ENCODE measurements at regions not wholly inside any gene's neighbourhood (a gene's known extent, or its start where the extent isn't known, plus 50 kb on each side); places are given as distances from the start of the nearest gene placed in this dataset.

- TF ChIP-seq, protein P1, sequence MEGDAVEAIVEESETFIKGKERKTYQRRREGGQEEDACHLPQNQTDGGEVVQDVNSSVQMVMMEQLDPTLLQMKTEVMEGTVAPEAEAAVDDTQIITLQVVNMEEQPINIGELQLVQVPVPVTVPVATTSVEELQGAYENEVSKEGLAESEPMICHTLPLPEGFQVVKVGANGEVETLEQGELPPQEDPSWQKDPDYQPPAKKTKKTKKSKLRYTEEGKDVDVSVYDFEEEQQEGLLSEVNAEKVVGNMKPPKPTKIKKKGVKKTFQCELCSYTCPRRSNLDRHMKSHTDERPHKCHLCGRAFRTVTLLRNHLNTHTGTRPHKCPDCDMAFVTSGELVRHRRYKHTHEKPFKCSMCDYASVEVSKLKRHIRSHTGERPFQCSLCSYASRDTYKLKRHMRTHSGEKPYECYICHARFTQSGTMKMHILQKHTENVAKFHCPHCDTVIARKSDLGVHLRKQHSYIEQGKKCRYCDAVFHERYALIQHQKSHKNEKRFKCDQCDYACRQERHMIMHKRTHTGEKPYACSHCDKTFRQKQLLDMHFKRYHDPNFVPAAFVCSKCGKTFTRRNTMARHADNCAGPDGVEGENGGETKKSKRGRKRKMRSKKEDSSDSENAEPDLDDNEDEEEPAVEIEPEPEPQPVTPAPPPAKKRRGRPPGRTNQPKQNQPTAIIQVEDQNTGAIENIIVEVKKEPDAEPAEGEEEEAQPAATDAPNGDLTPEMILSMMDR (IDR thresholded peaks at IDR 0.05; ENCODE audit: borderline replicate concordance, control extremely low read depth, extremely low read depth, insufficient read depth, missing control alignments) = no peak
- in situ Hi-C loops (cut with MboI; ENCODE audit: low sequenced_read_pairs, unreplicated experiment) = no loop called here
- no peak for DNase-seq (ENCODE audit: low spot score)
Observed at GRCh38 chr7:25289518-25289917, 61.2 kb upstream of the NPVF start.

GRCh38 chr7:25294624-25295023 lies 66.3 kb upstream of the NPVF start:
- in situ Hi-C loops (cut with MboI; ENCODE audit: low sequenced_read_pairs, unreplicated experiment) = no loop called here

GRCh38 chr7:25295387-25295786 lies 67.1 kb upstream of the NPVF start:
- in situ Hi-C loops (cut with MboI; ENCODE audit: low sequenced_read_pairs, unreplicated experiment) = no loop called here
- TF ChIP-seq, protein P1 (IDR thresholded peaks at IDR 0.05; ENCODE audit: borderline replicate concordance, control extremely low read depth, extremely low read depth, insufficient read depth, missing control alignments) = no peak
- DNase-seq (ENCODE audit: low spot score) = no peak

More at GRCh38 chr7:25294624-25295023, 66.3 kb upstream of the NPVF start:
- TF ChIP-seq, protein P1 (IDR thresholded peaks at IDR 0.05; ENCODE audit: borderline replicate concordance, control extremely low read depth, extremely low read depth, insufficient read depth, missing control alignments) = no peak
- DNase-seq (ENCODE audit: low spot score) = no peak

GRCh38 chr7:25296086-25296485 lies 67.8 kb upstream of the NPVF start:
- in situ Hi-C loops (cut with MboI; ENCODE audit: low sequenced_read_pairs, unreplicated experiment) = no loop called here
- TF ChIP-seq, protein P1 (IDR thresholded peaks at IDR 0.05; ENCODE audit: borderline replicate concordance, control extremely low read depth, extremely low read depth, insufficient read depth, missing control alignments) = no peak
- DNase-seq (ENCODE audit: low spot score) = no peak

GRCh38 chr7:25297278-25297677 lies 69.0 kb upstream of the NPVF start:
- DNase-seq (ENCODE audit: low spot score) = no peak
- in situ Hi-C loops (cut with MboI; ENCODE audit: low sequenced_read_pairs, unreplicated experiment) = no loop called here
- TF ChIP-seq, protein P1 (IDR thresholded peaks at IDR 0.05; ENCODE audit: borderline replicate concordance, control extremely low read depth, extremely low read depth, insufficient read depth, missing control alignments) = no peak

DNA sequence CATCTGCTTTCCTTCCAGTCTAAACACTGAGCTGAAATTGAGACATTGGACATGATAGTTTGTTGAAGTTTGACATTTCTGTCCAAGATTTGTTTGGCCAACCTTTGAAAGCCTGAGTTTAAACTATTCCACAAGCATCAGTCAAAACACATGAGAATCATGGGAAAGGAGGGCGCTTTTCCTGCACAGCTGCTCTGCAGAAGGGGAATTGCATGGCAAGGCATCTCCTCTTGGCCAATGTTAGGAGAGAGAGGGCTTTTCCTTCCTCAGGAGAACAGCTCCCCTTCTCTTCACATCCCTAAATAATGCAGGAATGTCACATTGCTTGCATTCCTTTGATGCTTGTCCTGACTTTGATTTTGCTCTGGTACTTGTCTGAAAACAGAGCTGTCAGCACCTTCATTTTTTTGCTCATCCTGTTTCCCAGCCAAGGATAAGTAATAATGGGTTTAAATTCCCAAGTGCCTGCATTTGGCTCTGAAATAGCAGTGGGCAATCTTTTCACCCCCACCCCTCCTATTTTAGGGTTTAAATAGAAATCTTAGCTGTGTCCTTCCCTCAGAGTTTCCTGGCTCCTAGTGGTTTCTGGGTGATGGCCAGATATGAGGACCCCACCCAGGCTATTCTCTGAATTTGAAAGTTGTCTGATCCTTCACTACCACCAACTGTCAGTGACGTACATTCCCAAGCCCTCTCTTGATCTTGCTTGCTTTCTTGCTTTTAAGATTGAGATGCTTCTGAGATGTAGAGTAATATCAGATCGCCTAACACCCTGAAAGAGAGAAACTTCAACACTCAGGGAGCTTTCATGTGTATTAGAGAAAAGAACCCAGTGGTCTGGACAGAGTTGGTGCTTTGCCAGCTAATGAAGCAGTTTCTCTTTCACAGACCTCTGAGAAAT lies 75.2 kb upstream of the NPVF start:
- DNase-seq (ENCODE audit: low spot score) = no peak
- TF ChIP-seq, protein P1 (IDR thresholded peaks at IDR 0.05; ENCODE audit: borderline replicate concordance, control extremely low read depth, extremely low read depth, insufficient read depth, missing control alignments) = no peak
- in situ Hi-C loops (cut with MboI; ENCODE audit: low sequenced_read_pairs, unreplicated experiment) = no loop called here
